Activated CD8-positive, alpha-beta T cell treated with anti-CD3 and anti-CD28 coated beads, Interleukin-2, amount 10 ng/mL, durations not matched to agents 7 days and 5 days (primary cell): ENCODE measurements at regions not wholly inside any gene's neighbourhood (a gene's known extent, or its start where the extent isn't known, plus 50 kb on each side); places are given as distances from the start of the nearest gene placed in this dataset.

ENCODE experiments used
- ATAC-seq: fragments of 150-1000 bp; cut with Tn5 transposase; one replicate; pipeline ENCODE4 v1.10.0; 2021; ENCODE audit warnings: moderate library complexity
- CTCF ChIA-PET: fragments of 350-600 bp; sonication (Branson Sonifier 250); formaldehyde crosslinking; loops from one replicate; lab custom pipeline; 2021; ENCODE audit warnings: antibody characterized with exemption; lab: Charles Lee
- POLR2A ChIA-PET: fragments of 350-600 bp; sonication (Branson Sonifier 250); formaldehyde crosslinking; loops from one replicate; lab custom pipeline; 2021; ENCODE audit warnings: antibody characterized with exemption; lab: Charles Lee
- DNase-seq: peaks from one replicate; pipeline ENCODE4 v3.0.0-alpha.2; 2020
- H3K27ac Mint-ChIP-seq: one replicate; pipeline ENCODE4 v1.8.0; 2021; ENCODE audit warnings: mild to moderate bottlenecking, mixed read lengths
- H3K27me3 Mint-ChIP-seq: one replicate; pipeline ENCODE4 v1.8.0; 2021; ENCODE audit warnings: low read depth, mixed read lengths
- H3K36me3 Mint-ChIP-seq: one replicate; pipeline ENCODE4 v1.8.0; 2021; ENCODE audit warnings: low read depth, mixed read lengths
- H3K4me1 Mint-ChIP-seq: one replicate; pipeline ENCODE4 v1.8.0; 2021; ENCODE audit warnings: low read depth, mixed read lengths
- H3K4me3 Mint-ChIP-seq: one replicate; pipeline ENCODE4 v1.8.0; 2021; ENCODE audit warnings: mild to moderate bottlenecking, mixed read lengths
- H3K9me3 Mint-ChIP-seq: one replicate; pipeline ENCODE4 v1.8.0; 2022; ENCODE audit warnings: mixed read lengths; ENCODE audit not compliant: insufficient read depth

- DNase-seq (no peak), ATAC-seq (no peak)
- ChIA-PET CTCF (no interaction called here), POLR2A (no interaction called here)
- Mint-ChIP-seq H3K4me1 (no peaks in the 10 kb centered on the region), H3K9me3 (no peaks in the 10 kb centered on the region), H3K36me3 (no peaks in the 10 kb centered on the region), H3K4me3 (no peak overlapping the region), H3K27ac (no peak overlapping the region), H3K27me3 (no peaks in the 10 kb centered on the region)
Measured at GRCh38 chr4:110949542-110949941, 326.7 kb upstream of the PITX2 start.

- ChIA-PET CTCF (no interaction called here), POLR2A (no interaction called here)
- no peak for ATAC-seq
Measured at GRCh38 chr4:110950731-110951130, 327.9 kb upstream of the PITX2 start.

GRCh38 chr4:110953191-110953590 is 330.3 kb upstream of the PITX2 start:
- Mint-ChIP-seq H3K4me1 (no peaks in the 10 kb centered on the region), H3K27ac (no peak overlapping the region), H3K9me3 (no peaks in the 10 kb centered on the region), H3K4me3 (no peak overlapping the region), H3K36me3 (no peaks in the 10 kb centered on the region), H3K27me3 (no peaks in the 10 kb centered on the region)
- DNase-seq (no peak), ATAC-seq (no peak)
- ChIA-PET POLR2A (no interaction called here), CTCF (no interaction called here)

More at GRCh38 chr4:110950731-110951130, 327.9 kb upstream of the PITX2 start:
- H3K27me3 Mint-ChIP-seq, result no peaks in the 10 kb centered on the region
- H3K27ac Mint-ChIP-seq, result no peak overlapping the region
- H3K9me3 Mint-ChIP-seq, result no peaks in the 10 kb centered on the region
- no peaks in the 10 kb centered on the region for H3K36me3 Mint-ChIP-seq
- no peaks in the 10 kb centered on the region for H3K4me1 Mint-ChIP-seq
- no peak overlapping the region for H3K4me3 Mint-ChIP-seq
- DNase-seq, result no peak

- Mint-ChIP-seq H3K27ac (no peak overlapping the region), H3K9me3 (no peaks in the 10 kb centered on the region), H3K4me3 (no peak overlapping the region), H3K27me3 (no peaks in the 10 kb centered on the region), H3K36me3 (no peaks in the 10 kb centered on the region), H3K4me1 (no peaks in the 10 kb centered on the region)
- ChIA-PET POLR2A (no interaction called here), CTCF (no interaction called here)
- ATAC-seq, result no peak
- no peak for DNase-seq
Measured at GRCh38 chr4:110953898-110954297, 331.0 kb upstream of the PITX2 start.

- no peak overlapping the region for H3K27ac Mint-ChIP-seq
- no peak for DNase-seq
- no peaks in the 10 kb centered on the region for H3K36me3 Mint-ChIP-seq
- no peak for ATAC-seq
- no peaks in the 10 kb centered on the region for H3K27me3 Mint-ChIP-seq
- CTCF ChIA-PET, result no interaction called here
- POLR2A ChIA-PET, result no interaction called here
- no peak overlapping the region for H3K4me3 Mint-ChIP-seq
- H3K4me1 Mint-ChIP-seq, result no peaks in the 10 kb centered on the region
- no peaks in the 10 kb centered on the region for H3K9me3 Mint-ChIP-seq
Measured at GRCh38 chr4:110955748-110956147, 332.9 kb upstream of the PITX2 start.

GRCh38 chr4:110959041-110959643 is 336.3 kb upstream of the PITX2 start:
- Mint-ChIP-seq H3K27me3 (no peaks in the 10 kb centered on the region), H3K9me3 (no peaks in the 10 kb centered on the region), H3K4me3 (no peak overlapping the region), H3K4me1 (no peaks in the 10 kb centered on the region), H3K36me3 (no peaks in the 10 kb centered on the region), H3K27ac (no peak overlapping the region)
- ChIA-PET POLR2A (no interaction called here), CTCF (no interaction called here)
- DNase-seq, result no peak
- no peak for ATAC-seq

GRCh38 chr4:110961066-110961465 is 338.2 kb upstream of the PITX2 start:
- Mint-ChIP-seq H3K4me3 (no peak overlapping the region), H3K27ac (no peak overlapping the region), H3K36me3 (no peaks in the 10 kb centered on the region), H3K27me3 (no peaks in the 10 kb centered on the region), H3K9me3 (no peaks in the 10 kb centered on the region), H3K4me1 (no peaks in the 10 kb centered on the region)
- ChIA-PET POLR2A (no interaction called here), CTCF (no interaction called here)
- DNase-seq (no peak), ATAC-seq (no peak)

GRCh38 chr4:110962616-110963015 is 339.7 kb upstream of the PITX2 start:
- ChIA-PET POLR2A (no interaction called here), CTCF (no interaction called here)
- Mint-ChIP-seq H3K36me3 (no peaks in the 10 kb centered on the region), H3K4me1 (no peaks in the 10 kb centered on the region), H3K27me3 (no peaks in the 10 kb centered on the region), H3K4me3 (no peak overlapping the region), H3K27ac (no peak overlapping the region), H3K9me3 (no peaks in the 10 kb centered on the region)
- DNase-seq (no peak), ATAC-seq (no peak)

- ATAC-seq (no peak), DNase-seq (no peak)
- Mint-ChIP-seq H3K9me3 (no peaks in the 10 kb centered on the region), H3K4me1 (no peaks in the 10 kb centered on the region), H3K4me3 (no peak overlapping the region), H3K27ac (no peak overlapping the region), H3K36me3 (no peaks in the 10 kb centered on the region), H3K27me3 (no peaks in the 10 kb centered on the region)
- ChIA-PET POLR2A (no interaction called here), CTCF (no interaction called here)
Measured at GRCh38 chr4:110963662-110964280, 340.9 kb upstream of the PITX2 start.

- no peaks in the 10 kb centered on the region for H3K27me3 Mint-ChIP-seq
- POLR2A ChIA-PET, result no interaction called here
Measured at GRCh38 chr4:110967936-110968335, 345.1 kb upstream of the PITX2 start.

GRCh38 chr4:110970642-110971041 is 347.8 kb upstream of the PITX2 start:
- no peak overlapping the region for H3K4me3 Mint-ChIP-seq
- CTCF ChIA-PET, result interaction anchor here (0.8 kb wide), 1 partner anchor 14 kb away, joined by 3 read pairs; no protein-coding TSS in a partner anchor
- no peak overlapping the region for H3K27ac Mint-ChIP-seq
- H3K36me3 Mint-ChIP-seq, result no peaks in the 10 kb centered on the region
- H3K9me3 Mint-ChIP-seq, result no peaks in the 10 kb centered on the region
- no peak for ATAC-seq
- DNase-seq, result no peak
- H3K27me3 Mint-ChIP-seq, result no peaks in the 10 kb centered on the region
- H3K4me1 Mint-ChIP-seq, result no peaks in the 10 kb centered on the region
- POLR2A ChIA-PET, result no interaction called here

More at GRCh38 chr4:110967936-110968335, 345.1 kb upstream of the PITX2 start:
- CTCF ChIA-PET, result no interaction called here
- ATAC-seq, result no peak
- Mint-ChIP-seq H3K27ac (no peak overlapping the region), H3K9me3 (no peaks in the 10 kb centered on the region), H3K4me1 (no peaks in the 10 kb centered on the region), H3K36me3 (no peaks in the 10 kb centered on the region), H3K4me3 (no peak overlapping the region)
- no peak for DNase-seq

GRCh38 chr4:110975338-110975737 is 352.5 kb upstream of the PITX2 start:
- Mint-ChIP-seq H3K4me1 (no peaks in the 10 kb centered on the region), H3K27me3 (no peaks in the 10 kb centered on the region)

GRCh38 chr4:110977554-110977953 is 354.7 kb upstream of the PITX2 start:
- DNase-seq (no peak), ATAC-seq (no peak)
- Mint-ChIP-seq H3K4me3 (no peak overlapping the region), H3K27ac (no peak overlapping the region), H3K36me3 (no peaks in the 10 kb centered on the region), H3K27me3 (no peaks in the 10 kb centered on the region), H3K9me3 (no peaks in the 10 kb centered on the region), H3K4me1 (no peaks in the 10 kb centered on the region)
- CTCF ChIA-PET, result no interaction called here
- POLR2A ChIA-PET, result no interaction called here

More at GRCh38 chr4:110975338-110975737, 352.5 kb upstream of the PITX2 start:
- ChIA-PET POLR2A (no interaction called here), CTCF (no interaction called here)
- DNase-seq, result no peak
- ATAC-seq, result no peak
- H3K27ac Mint-ChIP-seq, result no peak overlapping the region
- H3K4me3 Mint-ChIP-seq, result no peak overlapping the region
- H3K36me3 Mint-ChIP-seq, result no peaks in the 10 kb centered on the region
- no peaks in the 10 kb centered on the region for H3K9me3 Mint-ChIP-seq
